ENCODE measurements at regions not wholly inside any gene's neighbourhood (a gene's known extent, or its start where the extent isn't known, plus 50 kb on each side); places are given as distances from the start of the nearest gene placed in this dataset.

DNA sequence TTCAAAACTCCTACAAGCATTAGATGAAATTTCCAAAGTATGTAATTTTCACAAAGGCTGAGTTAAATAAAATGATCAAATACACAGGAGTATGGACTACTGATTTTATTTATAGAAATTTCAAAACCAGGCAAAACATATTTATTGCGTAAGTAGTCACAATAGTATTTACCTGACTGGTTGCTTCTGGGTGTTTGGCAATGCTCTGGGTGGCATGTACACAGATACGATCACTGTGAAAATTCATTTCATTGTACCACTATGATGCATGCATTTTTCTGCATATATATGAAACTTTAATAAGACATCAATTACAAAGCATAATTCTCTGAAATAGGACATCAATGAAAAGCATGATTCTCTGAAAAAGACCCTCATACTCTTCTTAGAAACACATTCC, 384.2 kb downstream of the TLL1 start:
- ATAC-seq (no peak), DNase-seq (no peak)
- intact Hi-C loops (cut with micrococcal nuclease), result loop anchor here (10.0 kb wide), 1 partner anchor 722 kb away; no protein-coding TSS in a partner anchor

GRCh38 chr4:166257891-166258290, 384.9 kb downstream of the TLL1 start:
- ATAC-seq, result no peak
- intact Hi-C loops (cut with micrococcal nuclease), result loop anchor here (10.0 kb wide), 1 partner anchor 723 kb away; no protein-coding TSS in a partner anchor
- DNase-seq, result no peak

DNA sequence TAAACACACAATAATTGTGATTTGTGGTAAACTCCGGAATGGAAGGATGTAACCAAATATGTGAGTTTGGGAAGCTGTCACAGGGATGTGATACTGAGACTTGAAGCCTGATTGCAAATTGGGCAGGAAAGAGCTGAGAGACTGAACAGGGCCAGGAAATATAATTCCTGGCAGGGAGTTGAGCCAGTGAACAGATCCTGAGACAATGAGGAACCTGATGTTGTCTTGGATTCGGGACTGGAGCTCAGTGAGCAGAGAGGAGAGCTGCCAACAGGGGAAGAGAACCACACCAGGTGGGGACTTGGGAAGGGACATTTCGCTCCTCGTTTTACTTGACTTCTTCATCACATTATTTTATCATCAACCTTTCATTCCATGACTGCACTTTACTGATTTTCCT, 386.0 kb downstream of the TLL1 start:
- intact Hi-C loops (cut with micrococcal nuclease), result loop anchor here (10.0 kb wide), 1 partner anchor 724 kb away; no protein-coding TSS in a partner anchor
- DNase-seq (no peak), ATAC-seq (no peak)

GRCh38 chr4:166274136-166274761, 401.2 kb downstream of the TLL1 start:
- DNase-seq (no peak), ATAC-seq (no peak)
- intact Hi-C loops (cut with micrococcal nuclease), result no loop called here

- ATAC-seq, result no peak
- no peak for DNase-seq
- intact Hi-C loops (cut with micrococcal nuclease), result no loop called here
Measured at GRCh38 chr4:166274775-166275174, 401.7 kb downstream of the TLL1 start.

- intact Hi-C loops (cut with micrococcal nuclease), result no loop called here
- DNase-seq (no peak), ATAC-seq (no peak)
Measured at GRCh38 chr4:166277401-166277800, 404.4 kb downstream of the TLL1 start.

- intact Hi-C loops (cut with micrococcal nuclease), result no loop called here
- ATAC-seq (no peak), DNase-seq (no peak)
Measured at GRCh38 chr4:166277853-166278252, 404.8 kb downstream of the TLL1 start.

GRCh38 chr4:166279261-166279660, 406.2 kb downstream of the TLL1 start:
- intact Hi-C loops (cut with micrococcal nuclease), result no loop called here
- ATAC-seq, result no peak

GRCh38 chr4:166280642-166281041, 407.6 kb downstream of the TLL1 start:
- ATAC-seq, result no peak
- DNase-seq, result no peak
- intact Hi-C loops (cut with micrococcal nuclease), result no loop called here

More at GRCh38 chr4:166279261-166279660, 406.2 kb downstream of the TLL1 start:
- no peak for DNase-seq

DNA sequence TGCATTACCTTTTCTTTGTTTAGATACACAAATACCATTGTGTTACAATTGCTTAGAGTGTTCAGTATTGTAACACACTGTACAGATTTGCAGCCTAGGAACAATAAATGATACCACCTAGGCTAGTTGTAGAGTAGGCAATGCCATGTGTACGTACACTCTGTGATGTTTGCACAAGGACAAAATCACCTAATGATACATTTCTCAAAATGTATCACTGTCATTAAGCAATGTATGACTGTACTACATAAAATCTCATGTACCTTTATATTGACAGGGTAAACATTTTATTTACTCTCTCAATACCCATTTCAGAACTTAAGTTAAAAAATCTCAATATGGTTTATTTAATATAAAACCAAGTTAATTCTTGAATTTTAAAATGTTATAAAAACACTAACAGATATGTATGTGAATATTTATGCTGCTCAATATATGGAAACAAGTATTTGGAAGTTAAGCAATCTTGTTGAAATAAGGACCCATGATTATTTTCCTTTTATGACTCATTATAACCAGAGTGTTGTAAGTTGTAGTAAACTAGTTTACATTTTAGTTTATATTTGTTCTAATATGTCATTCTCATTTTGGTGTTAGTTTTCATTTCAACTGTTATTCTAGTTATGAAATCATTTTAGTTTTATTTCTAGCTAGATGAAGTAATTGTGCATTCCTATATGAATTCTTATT, 409.2 kb downstream of the TLL1 start:
- DNase-seq (no peak), ATAC-seq (no peak)
- intact Hi-C loops (cut with micrococcal nuclease), result no loop called here

DNA sequence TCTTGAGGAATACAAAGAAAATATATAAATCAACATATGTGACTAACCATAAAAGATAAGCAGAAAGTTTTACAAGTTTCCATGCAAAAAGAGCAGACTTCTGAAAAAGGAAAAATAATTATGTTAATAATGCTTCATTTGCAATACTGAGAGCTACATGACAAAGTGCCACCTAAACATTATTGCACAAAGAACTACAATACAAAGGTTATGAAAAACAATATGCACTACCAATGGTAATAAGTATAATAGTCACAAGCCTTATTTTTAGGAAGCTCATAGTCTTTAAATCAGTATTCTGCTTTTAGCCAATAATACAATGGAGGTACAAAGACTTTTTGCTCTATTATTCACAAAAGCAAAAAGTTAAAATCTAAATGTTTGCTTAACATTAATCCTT, 411.2 kb downstream of the TLL1 start:
- intact Hi-C loops (cut with micrococcal nuclease), result no loop called here
- DNase-seq (no peak), ATAC-seq (no peak)

DNA sequence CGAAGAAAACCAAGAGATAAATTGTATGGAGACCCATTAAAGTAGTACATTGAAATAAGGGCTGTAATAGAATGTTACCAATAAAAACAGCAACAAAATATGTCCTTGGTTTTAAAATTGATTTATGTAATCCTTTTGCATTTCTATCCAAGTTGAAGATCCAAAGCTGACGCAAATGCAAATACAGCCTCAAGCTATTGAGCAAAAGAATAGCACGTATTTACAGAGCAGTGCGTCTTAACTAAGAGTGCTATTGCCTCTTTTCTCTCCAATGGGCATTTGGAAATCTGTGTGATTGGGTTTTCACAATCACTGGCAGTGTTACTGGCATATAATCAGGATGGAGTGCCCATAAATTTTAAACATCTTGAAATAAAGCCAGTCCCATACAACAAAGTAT, 417.4 kb downstream of the TLL1 start:
- intact Hi-C loops (cut with micrococcal nuclease), result no loop called here
- no peak for ATAC-seq
- no peak for DNase-seq

DNA sequence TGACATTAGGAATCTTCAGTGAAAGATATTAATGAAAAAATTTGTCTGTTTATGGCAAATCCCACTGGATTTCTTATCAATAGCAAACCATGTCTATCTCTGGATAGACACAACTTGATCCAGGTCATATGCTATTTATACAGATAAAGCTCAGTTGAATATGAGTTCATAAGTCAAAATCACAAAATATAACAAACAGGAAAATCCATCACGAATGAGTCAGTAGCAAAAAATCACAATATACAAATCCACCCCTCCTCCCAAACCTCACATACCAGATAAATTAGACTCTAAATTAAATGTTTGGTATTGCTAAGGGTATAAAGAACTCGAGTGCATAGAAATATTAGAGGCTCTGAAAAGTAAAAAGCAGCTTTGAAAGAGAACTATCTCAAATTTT, 420.5 kb downstream of the TLL1 start:
- DNase-seq, result no peak
- intact Hi-C loops (cut with micrococcal nuclease), result no loop called here
- ATAC-seq, result no peak

DNA sequence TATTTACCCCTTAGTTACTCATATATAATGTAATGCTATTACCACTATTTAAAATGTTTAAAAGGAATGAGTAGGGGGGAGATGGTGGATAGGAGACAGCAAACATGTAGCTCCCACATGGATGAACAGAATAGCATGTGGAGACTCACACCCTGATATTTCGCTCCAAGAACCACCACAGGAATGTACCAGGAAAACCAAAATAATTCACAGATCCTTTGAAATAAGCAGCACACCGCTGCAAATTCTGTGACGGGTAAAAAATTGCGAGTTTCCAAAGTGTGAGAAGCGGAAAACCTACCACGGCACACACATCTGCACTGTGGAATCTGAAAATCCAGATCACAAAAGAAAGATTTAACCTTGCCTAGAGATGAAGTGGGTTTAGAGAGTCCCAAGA, 428.2 kb downstream of the TLL1 start:
- DNase-seq, result no peak
- intact Hi-C loops (cut with micrococcal nuclease), result no loop called here
- no peak for ATAC-seq

GRCh38 chr4:166308647-166309046, 435.6 kb downstream of the TLL1 start:
- intact Hi-C loops (cut with micrococcal nuclease), result no loop called here
- DNase-seq (no peak), ATAC-seq (no peak)

- DNase-seq, result no peak
- intact Hi-C loops (cut with micrococcal nuclease), result no loop called here
- no peak for ATAC-seq
Measured at GRCh38 chr4:166309286-166309685, 436.2 kb downstream of the TLL1 start.

GRCh38 chr4:166311169-166311568, 438.1 kb downstream of the TLL1 start:
- intact Hi-C loops (cut with micrococcal nuclease), result no loop called here
- DNase-seq (no peak), ATAC-seq (no peak)

GRCh38 chr4:166312166-166312565, 439.1 kb downstream of the TLL1 start:
- intact Hi-C loops (cut with micrococcal nuclease), result no loop called here
- DNase-seq (no peak), ATAC-seq (no peak)

DNA sequence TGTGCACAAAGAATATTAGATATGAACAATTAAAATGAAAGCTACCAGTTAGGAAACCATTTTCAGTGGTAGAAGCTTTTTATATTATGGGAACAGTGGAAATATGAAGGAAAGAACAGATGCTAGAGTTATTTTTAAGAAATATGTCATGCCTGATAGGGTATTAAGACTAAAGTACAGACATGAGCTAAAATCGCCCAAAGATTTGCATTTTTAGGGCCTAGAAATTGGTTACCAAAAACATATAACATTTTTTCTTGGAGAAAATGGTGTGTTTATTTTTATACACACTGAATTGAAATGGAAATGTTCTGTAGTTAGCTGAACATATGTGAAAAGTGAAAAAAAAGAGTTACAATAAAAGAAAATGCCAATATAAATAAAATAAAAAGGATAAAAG, 441.9 kb downstream of the TLL1 start:
- ATAC-seq (no peak), DNase-seq (no peak)
- intact Hi-C loops (cut with micrococcal nuclease), result no loop called here

GRCh38 chr4:166315721-166316467, 442.9 kb downstream of the TLL1 start:
- no peak for ATAC-seq
- intact Hi-C loops (cut with micrococcal nuclease), result no loop called here
- no peak for DNase-seq
